ENCODE measurements at regions not wholly inside any gene's neighbourhood (a gene's known extent, or its start where the extent isn't known, plus 50 kb on each side); places are given as distances from the start of the nearest gene placed in this dataset.

DNA sequence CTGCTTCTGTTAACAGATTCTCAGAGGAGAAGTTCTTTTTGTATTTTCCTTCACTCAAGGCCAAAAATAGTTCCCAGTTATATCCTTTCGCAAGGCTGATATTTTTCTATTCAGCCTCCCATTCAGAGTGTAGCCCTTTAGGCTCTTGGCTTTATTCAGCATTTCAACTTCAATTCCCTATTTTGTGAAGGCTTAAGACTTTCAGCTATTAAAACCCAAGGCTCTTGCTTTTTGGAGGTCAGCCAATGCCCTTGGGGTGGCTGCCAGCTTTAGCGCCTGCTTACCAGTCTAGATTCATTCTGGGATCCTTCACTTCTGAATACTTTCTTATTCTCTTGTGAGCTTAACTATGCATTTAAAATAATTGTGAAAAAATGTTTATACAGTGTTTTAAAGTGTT is 57.3 kb upstream of the ADGRA3 start:
- H3K56ac ChIP-seq (replicated peaks; ENCODE audit: insufficient read length, low read depth, low read length) = no peak overlapping the region
- no peak overlapping the region for H3K4ac ChIP-seq (replicated peaks; ENCODE audit: insufficient read length, low read depth, low read length)
- 91% methylated on average over 2 of the region's 2 CpGs; no CpG with 5 or more reads in 1 of the 2 experiments for WGBS, 2 experiments (ENCODE audit: extremely low coverage in 1 of 2, insufficient coverage in 1 of 2, insufficient read length in 1 of 2, insufficient replicate concordance in 2 of 2, low coverage in 1 of 2, low lambda C conversion rate in 2 of 2, missing lambda C conversion rate in 1 of 2)
- H3K23ac ChIP-seq (ENCODE audit: insufficient read length) = no peak overlapping the region
- H2BK15ac ChIP-seq (ENCODE audit: low read length) = no peak overlapping the region
- H2BK120ac ChIP-seq (replicated peaks; ENCODE audit: low read depth, low read length) = no peak overlapping the region
- FAIRE-seq (no peak), DNase-seq (ENCODE audit: low read depth in 1 of 2, low spot score in 2 of 2) (no peak)
- no peak overlapping the region for H2BK5ac ChIP-seq (ENCODE audit: low read depth, low read length)
- H3K27me3 ChIP-seq (replicated peaks in 1 of 4; ENCODE audit: control insufficient read depth in 3 of 4, extremely low read depth in 1 of 4, insufficient read depth in 3 of 4, low read length in 3 of 4) = no peaks in the 10 kb centered on the region; a peak in 1 of 7 replicates
- no peak overlapping the region for H2AFZ ChIP-seq (ENCODE audit: low read length)
- ChIA-PET CTCF (ENCODE audit: partially characterized antibody) (interaction anchor here (0.6 to 1.3 kb wide), 3 partner anchors 44 to 714 kb away, joined by 3 read pairs; no protein-coding TSS in a partner anchor), POLR2A (ENCODE audit: partially characterized antibody) (no interaction called here)
- H3K79me1 ChIP-seq (ENCODE audit: low read depth, low read length) = no peaks in the 10 kb centered on the region
- no peaks in the 10 kb centered on the region for H3K23me2 ChIP-seq (ENCODE audit: low read depth, low read length)
- TF ChIP-seq RFX5 (IDR thresholded peaks at IDR 0.05; ENCODE audit: borderline replicate concordance, low read depth, low read length) (no peak), YY1 (IDR thresholded peaks at IDR 0.05; ENCODE audit: low read depth, low read length) (no peak), SIRT6 (IDR thresholded peaks at IDR 0.05; ENCODE audit: low read length) (no peak), TAF1 (IDR thresholded peaks at IDR 0.05; ENCODE audit: low read depth, low read length) (no peak), POU5F1 (IDR thresholded peaks at IDR 0.05; ENCODE audit: low read depth, low read length) (no peak), TAF7 (optimal IDR thresholded peaks at IDR 0.05; ENCODE audit: borderline replicate concordance, low read depth, low read length) (no peak), ASH2L (IDR thresholded peaks at IDR 0.05; ENCODE audit: low read length) (no peak), EP300 (IDR thresholded peaks at IDR 0.05; ENCODE audit: borderline replicate concordance in 1 of 2, low read depth in 2 of 2, low read length in 2 of 2) (no peak)
- TF ChIP-seq, protein P1, sequence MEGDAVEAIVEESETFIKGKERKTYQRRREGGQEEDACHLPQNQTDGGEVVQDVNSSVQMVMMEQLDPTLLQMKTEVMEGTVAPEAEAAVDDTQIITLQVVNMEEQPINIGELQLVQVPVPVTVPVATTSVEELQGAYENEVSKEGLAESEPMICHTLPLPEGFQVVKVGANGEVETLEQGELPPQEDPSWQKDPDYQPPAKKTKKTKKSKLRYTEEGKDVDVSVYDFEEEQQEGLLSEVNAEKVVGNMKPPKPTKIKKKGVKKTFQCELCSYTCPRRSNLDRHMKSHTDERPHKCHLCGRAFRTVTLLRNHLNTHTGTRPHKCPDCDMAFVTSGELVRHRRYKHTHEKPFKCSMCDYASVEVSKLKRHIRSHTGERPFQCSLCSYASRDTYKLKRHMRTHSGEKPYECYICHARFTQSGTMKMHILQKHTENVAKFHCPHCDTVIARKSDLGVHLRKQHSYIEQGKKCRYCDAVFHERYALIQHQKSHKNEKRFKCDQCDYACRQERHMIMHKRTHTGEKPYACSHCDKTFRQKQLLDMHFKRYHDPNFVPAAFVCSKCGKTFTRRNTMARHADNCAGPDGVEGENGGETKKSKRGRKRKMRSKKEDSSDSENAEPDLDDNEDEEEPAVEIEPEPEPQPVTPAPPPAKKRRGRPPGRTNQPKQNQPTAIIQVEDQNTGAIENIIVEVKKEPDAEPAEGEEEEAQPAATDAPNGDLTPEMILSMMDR (IDR thresholded peaks at IDR 0.05; ENCODE audit: control extremely low read depth in 1 of 3, insufficient read depth in 1 of 3, low read depth in 1 of 3, low read length in 3 of 3) = no peak
- no peak overlapping the region for H3K4me2 ChIP-seq (ENCODE audit: insufficient read depth in 1 of 2, low read depth in 2 of 2, low read length in 2 of 2)
- H4K8ac ChIP-seq (ENCODE audit: extremely low read depth, insufficient read depth, low read length) = no peak overlapping the region
- H4K91ac ChIP-seq (replicated peaks; ENCODE audit: insufficient read length, low read length) = no peak overlapping the region
- H2AK5ac ChIP-seq (ENCODE audit: low read depth, low read length) = no peak overlapping the region
- H3K27ac ChIP-seq (ENCODE audit: low read depth, low read length) = no peak overlapping the region
- no peaks in the 10 kb centered on the region for H4K20me1 ChIP-seq (replicated peaks in 1 of 2; ENCODE audit: control insufficient read depth in 1 of 2, insufficient read depth in 2 of 2, low read length in 2 of 2)
- H3K18ac ChIP-seq (ENCODE audit: extremely low read depth, low read length) = no peak overlapping the region
- H2BK20ac ChIP-seq (ENCODE audit: low read length) = no peak overlapping the region
- no peak overlapping the region for H3K4me3 ChIP-seq (ENCODE audit: extremely low read depth in 1 of 4, insufficient read depth in 2 of 4, low read depth in 3 of 4, low read length in 4 of 4)
- 0 out of 4 replicates have a peak, but pooled peaks cover 0 to 2% of the 10 kb centered on the region in 2 experiments for H3K9me3 ChIP-seq (ENCODE audit: insufficient read depth in 2 of 2, low read depth in 1 of 2, low read length in 1 of 2)
- H3K14ac ChIP-seq (ENCODE audit: insufficient read length) = no peak overlapping the region
- no peaks in the 10 kb centered on the region for H3K79me2 ChIP-seq (ENCODE audit: control insufficient read depth in 1 of 2, insufficient read depth in 2 of 2, low read length in 2 of 2)
- H4K5ac ChIP-seq (ENCODE audit: insufficient read length, low read depth, low read length) = no peak overlapping the region
- H2BK12ac ChIP-seq (ENCODE audit: low read depth, low read length) = no peak overlapping the region
- H3K36me3 ChIP-seq (ENCODE audit: control insufficient read depth in 2 of 4, insufficient read depth in 4 of 4, low read length in 3 of 4) = no peaks in the 10 kb centered on the region
- no peaks in the 10 kb centered on the region for H3K4me1 ChIP-seq (replicated peaks in 1 of 4; ENCODE audit: control insufficient read depth in 3 of 4, insufficient read depth in 4 of 4, low read length in 3 of 4)
- no peak overlapping the region for H3K9ac ChIP-seq (replicated peaks in 1 of 4; ENCODE audit: extremely low read depth in 1 of 4, low read depth in 3 of 4, low read length in 3 of 4)

Measured in H1 (cell line).